GM19035 (cell line): ENCODE measurements at regions not wholly inside any gene's neighbourhood (a gene's known extent, or its start where the extent isn't known, plus 50 kb on each side); places are given as distances from the start of the nearest gene placed in this dataset.

ENCODE experiments used
- ATAC-seq: cut with Tn5 transposase; IDR thresholded peaks from one replicate; pipeline ENCODE4 v1.9.1; 2021; ENCODE audit not compliant: unreplicated experiment

GRCh38 chr5:155068616-155069100 is 55.1 kb downstream of the KIF4B start:
- no peak for ATAC-seq

DNA sequence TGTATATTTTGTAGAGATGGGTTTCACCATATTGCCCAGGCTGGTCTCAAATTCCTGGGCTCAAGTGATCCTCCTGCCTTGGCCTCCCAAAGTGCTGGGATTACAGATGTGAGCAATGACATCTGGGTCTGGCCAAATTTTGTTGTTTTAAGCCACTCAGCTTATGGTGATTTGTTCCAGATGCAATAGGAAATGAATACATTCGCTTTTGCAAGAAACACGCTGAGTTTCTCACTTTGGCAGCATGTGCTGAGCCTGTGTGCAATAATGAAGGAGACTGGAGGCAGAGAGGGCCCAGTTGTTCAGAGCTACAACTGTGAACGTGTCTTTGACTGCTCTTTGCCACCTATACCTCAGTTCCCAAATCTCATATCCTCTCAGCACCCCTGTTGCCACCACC is 56.4 kb downstream of the KIF4B start:
- ATAC-seq = no peak

DNA sequence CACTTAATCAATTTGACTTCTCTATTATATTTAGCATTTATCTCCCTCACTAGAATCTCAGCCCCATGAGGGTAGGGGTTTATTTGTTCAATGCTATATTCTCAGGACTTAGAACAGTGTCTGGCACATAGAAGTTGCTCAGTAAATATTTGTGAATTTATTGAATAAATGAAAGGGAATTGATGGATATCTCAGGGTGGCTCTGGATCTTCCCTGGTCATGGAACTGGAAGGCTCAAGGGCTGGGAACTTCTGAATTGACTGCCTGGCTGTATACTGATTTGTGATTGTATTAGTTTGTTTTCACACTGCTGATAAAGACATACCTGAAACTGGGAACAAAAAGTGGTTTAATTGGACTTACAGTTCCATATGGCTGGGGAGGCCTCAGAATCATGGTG is 57.2 kb downstream of the KIF4B start:
- no peak for ATAC-seq

GRCh38 chr5:155076379-155076778 is 62.8 kb downstream of the KIF4B start:
- ATAC-seq = no peak

DNA sequence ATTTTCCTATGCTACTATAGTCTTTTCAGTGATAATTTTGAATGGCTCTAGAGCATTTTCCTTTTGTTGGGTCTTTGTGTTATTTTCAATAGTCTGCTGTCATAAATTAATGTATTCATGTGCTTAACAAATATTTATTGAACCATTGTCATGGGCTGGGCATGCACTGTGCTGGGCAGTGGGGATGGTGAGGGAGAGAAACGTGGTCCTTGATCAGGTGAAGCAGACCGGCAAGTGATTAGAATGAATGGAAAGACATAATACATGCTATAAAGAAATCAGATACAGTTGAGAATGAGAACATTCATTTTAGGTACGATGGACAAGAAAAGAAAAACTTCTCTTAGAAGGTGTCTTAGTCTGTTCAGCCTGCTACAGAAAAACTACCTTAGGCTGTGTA is 66.1 kb downstream of the KIF4B start:
- no peak for ATAC-seq

- ATAC-seq = no peak
Observed at GRCh38 chr5:155080721-155081120, 67.2 kb downstream of the KIF4B start.

GRCh38 chr5:155081618-155082017 is 68.1 kb downstream of the KIF4B start:
- ATAC-seq = no peak

DNA sequence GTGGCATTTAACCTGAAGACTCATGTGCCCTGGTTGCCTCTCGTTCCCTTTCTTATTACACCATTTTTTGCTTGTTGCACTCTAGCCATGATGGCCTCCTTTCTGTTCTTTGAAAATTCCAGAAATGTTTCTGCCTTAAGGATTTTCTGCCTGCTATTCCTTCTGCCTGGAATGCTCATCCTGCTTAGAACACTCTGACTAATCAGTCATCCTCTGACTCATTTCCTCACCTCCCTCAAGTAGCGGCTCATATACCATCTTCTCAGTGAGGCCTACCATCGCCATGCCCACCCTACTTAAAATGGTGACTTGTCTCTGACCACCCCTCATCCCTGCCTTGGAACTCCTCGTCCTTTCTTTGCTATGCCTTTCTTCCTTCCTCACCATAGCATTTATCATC is 68.8 kb downstream of the KIF4B start:
- ATAC-seq = no peak

- ATAC-seq = no peak
Observed at GRCh38 chr5:155085282-155085989, 71.9 kb downstream of the KIF4B start.

GRCh38 chr5:155087036-155087435 is 73.5 kb downstream of the KIF4B start:
- no peak for ATAC-seq

DNA sequence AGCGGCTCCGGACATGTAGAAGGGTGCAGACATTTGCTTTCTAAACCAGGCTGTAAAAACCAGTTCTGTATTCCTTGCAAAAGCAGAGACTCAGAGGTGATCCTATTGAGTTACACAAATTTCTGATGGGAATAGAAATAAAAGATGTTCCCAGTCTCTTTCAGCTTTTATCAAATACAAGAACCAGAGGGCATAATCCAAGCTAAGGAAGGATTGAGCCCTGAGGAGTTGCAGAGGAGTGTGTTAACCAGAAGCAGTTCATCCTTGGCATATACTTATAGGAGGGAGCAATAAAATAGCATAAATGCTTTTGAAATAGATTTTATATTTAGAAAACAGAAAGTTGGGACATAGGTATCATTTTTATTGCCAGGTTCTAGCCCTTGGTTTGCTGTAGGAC is 75.3 kb downstream of the KIF4B start:
- no peak for ATAC-seq

GRCh38 chr5:155089643-155090042 is 76.1 kb downstream of the KIF4B start:
- no peak for ATAC-seq

GRCh38 chr5:155091063-155091648 is 77.6 kb downstream of the KIF4B start:
- ATAC-seq = no peak

GRCh38 chr5:155091768-155092717 is 78.5 kb downstream of the KIF4B start:
- no peak for ATAC-seq

- no peak for ATAC-seq
Observed at GRCh38 chr5:155094455-155094854, 80.9 kb downstream of the KIF4B start.

- no peak for ATAC-seq
Observed at GRCh38 chr5:155097995-155098394, 84.4 kb downstream of the KIF4B start.

- no peak for ATAC-seq
Observed at GRCh38 chr5:155098433-155098832, 84.9 kb downstream of the KIF4B start.

- no peak for ATAC-seq
Observed at GRCh38 chr5:155101697-155102096, 88.1 kb downstream of the KIF4B start.

GRCh38 chr5:155103146-155103545 is 89.6 kb downstream of the KIF4B start:
- ATAC-seq = no peak

- no peak for ATAC-seq
Observed at GRCh38 chr5:155104441-155104840, 90.9 kb downstream of the KIF4B start.

GRCh38 chr5:155106221-155106620 is 92.7 kb downstream of the KIF4B start:
- no peak for ATAC-seq

DNA sequence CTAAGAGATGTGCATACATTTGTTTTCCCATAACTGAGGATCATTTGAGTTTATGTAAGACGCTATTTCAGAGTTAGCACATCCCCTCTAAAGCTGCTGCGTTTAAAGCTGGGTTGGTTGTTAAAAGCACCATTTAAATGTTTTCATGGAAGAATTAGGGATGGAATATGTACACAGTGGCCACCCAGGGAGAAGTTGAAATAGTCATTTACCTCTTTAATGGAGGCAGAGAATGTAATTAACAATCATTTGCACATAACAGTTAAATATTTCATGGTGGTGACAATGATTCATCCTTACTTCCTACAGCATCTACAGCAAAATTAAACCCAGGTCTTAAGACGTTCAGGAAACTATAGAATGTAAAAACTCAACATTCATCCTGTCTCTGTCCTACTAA is 100.3 kb downstream of the KIF4B start:
- no peak for ATAC-seq
